Endothelial cell of umbilical vein (primary cell): ENCODE measurements at regions not wholly inside any gene's neighbourhood (a gene's known extent, or its start where the extent isn't known, plus 50 kb on each side); places are given as distances from the start of the nearest gene placed in this dataset.
A peak's percentile ranks its signal among the peaks of the same experiment; 100 is the strongest.
"Not testable (repeated sequence)": the region's sequence is repeated elsewhere in the genome, so short reads cannot be mapped to it uniquely, and the experiment has no call there.

Source experiments
- BruUV-seq: library from RNA; stranded (reverse); fragments of 400-500 nt; replicated peaks from 2 replicates; lab custom pipeline; 2021; lab: Mats Ljungman, UMichigan
- CTCF ChIA-PET: fragments of 300-600, 350-600 bp; sonication (Branson Sonifier 250); formaldehyde crosslinking; loops from one replicate; lab custom pipeline; 2021; ENCODE audit warnings: antibody characterized with exemption, inconsistent platforms; lab: Charles Lee
- POLR2A ChIA-PET: fragments of 300-600, 350-600 bp; sonication (Branson Sonifier 250); formaldehyde crosslinking; loops from one replicate; lab custom pipeline; 2021; ENCODE audit warnings: antibody characterized with exemption, inconsistent platforms; lab: Charles Lee
- DNase-seq: peaks from one replicate; pipeline ENCODE4 v3.0.0-alpha.2; 2011; ENCODE audit warnings: low read depth, low spot score
- FAIRE-seq: peaks from 2 replicates; lab custom pipeline; 2011; peaks lifted over from hg19 to GRCh38; lab: Jason Lieb, UNC
- H2AFZ ChIP-seq: 2 replicates; pipeline ENCODE4 v1.6.0; 2012; ENCODE audit warnings: low read depth, low read length, control low read depth, inconsistent platforms
- H3K27ac ChIP-seq: 2 replicates; pipeline ENCODE4 v1.5.1; 2011; ENCODE audit warnings: low read depth, mild to moderate bottlenecking, control low read depth, low read length, moderate library complexity; ENCODE audit not compliant: insufficient read depth
- H3K27me3 ChIP-seq, 2 experiments: 2 replicates each; pipeline versions ENCODE4 v1.6.0 to v1.6.1; 2011; ENCODE audit warnings: low read length in 2 of 2, mixed read lengths in 1 of 2; ENCODE audit not compliant: control insufficient read depth in 2 of 2, insufficient read depth in 2 of 2
- H3K36me3 ChIP-seq, 2 experiments: 2 replicates in 1 of 2; 3 replicates in 1 of 2; pipeline ENCODE4 v1.5.1; 2011; ENCODE audit warnings: low read length in 2 of 2, mild to moderate bottlenecking in 1 of 2, moderate library complexity in 1 of 2; ENCODE audit not compliant: control insufficient read depth in 2 of 2, insufficient read depth in 2 of 2; ENCODE audit errors: extremely low read depth in 1 of 2
- H3K4me1 ChIP-seq: 3 replicates; pipeline ENCODE4 v1.5.1; 2011; ENCODE audit warnings: mild to moderate bottlenecking, low read length; ENCODE audit not compliant: control insufficient read depth, insufficient read depth; ENCODE audit errors: extremely low read depth
- H3K4me2 ChIP-seq: 2 replicates; pipeline ENCODE4 v1.6.1; 2011; ENCODE audit warnings: low read length, control low read depth, mixed read lengths; ENCODE audit not compliant: insufficient read depth
- H3K4me3 ChIP-seq, 3 experiments: fragments of 200-600 bp in 1 of 3; sonication (generic), shearing (Covaris generic) in 1 of 3; replicated peaks in 1 of 3; 2 replicates each; pipeline ENCODE4 v1.5.1; 2011 to 2016; ENCODE audit warnings: control low read depth in 3 of 3, low read length in 3 of 3, mild to moderate bottlenecking in 2 of 3, inconsistent platforms in 1 of 3, low read depth in 1 of 3, moderate library complexity in 1 of 3; ENCODE audit not compliant: insufficient read depth in 1 of 3
- H3K79me2 ChIP-seq: 2 replicates; pipeline ENCODE4 v1.6.0; 2012; ENCODE audit warnings: low read length, inconsistent platforms; ENCODE audit not compliant: control insufficient read depth, insufficient read depth
- H3K9ac ChIP-seq: replicated peaks from 2 replicates; pipeline ENCODE3; 2011; ENCODE audit warnings: low read length, control low read depth; ENCODE audit not compliant: insufficient read depth; ENCODE audit errors: extremely low read depth
- H3K9me1 ChIP-seq: replicated peaks from 3 replicates; pipeline ENCODE4 v1.6.0; 2011; ENCODE audit warnings: mild to moderate bottlenecking, low read length; ENCODE audit not compliant: control insufficient read depth, insufficient read depth; ENCODE audit errors: extremely low read depth
- H3K9me3 ChIP-seq: replicated peaks from 2 replicates; pipeline ENCODE4 v1.5.1; 2012; ENCODE audit warnings: low read length, inconsistent platforms; ENCODE audit not compliant: control insufficient read depth, insufficient read depth
- H4K20me1 ChIP-seq: replicated peaks from 2 replicates; pipeline ENCODE3; 2011; ENCODE audit warnings: mild to moderate bottlenecking, low read length; ENCODE audit not compliant: control insufficient read depth, insufficient read depth; ENCODE audit errors: extremely low read depth
- dilution Hi-C: fragments of 300-500 bp; cut with MboI; formaldehyde crosslinking; loops from one replicate; pipeline ENCODE4 v1.15.0; 2019; ENCODE audit warnings: low sequenced_read_pairs; ENCODE audit not compliant: extremely low pct_ligation_motif_present
- intact Hi-C: fragments of 100-400 bp; cut with micrococcal nuclease; formaldehyde crosslinking; loops from one replicate; pipeline ENCODE4 v1.10.0; 2022

DNA sequence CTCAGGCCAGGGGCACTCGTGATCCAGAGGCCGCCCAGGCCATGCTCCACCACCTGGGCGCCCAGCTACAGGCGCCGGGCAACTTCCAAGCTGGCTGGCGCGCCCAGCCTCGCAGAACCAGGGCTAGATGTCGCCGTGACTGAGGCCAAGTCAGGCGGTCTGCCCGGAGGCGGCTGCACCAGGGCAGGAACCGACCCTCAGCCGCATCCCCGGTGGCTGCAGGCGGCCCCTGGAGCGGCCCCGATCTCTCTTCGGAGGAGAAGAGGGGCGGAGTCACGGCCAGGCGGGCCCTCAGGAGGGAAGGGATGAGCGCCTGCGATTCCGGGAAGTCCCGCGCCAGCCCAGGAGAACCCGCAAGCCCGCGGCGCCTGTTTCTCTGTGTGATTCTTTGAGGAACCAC, 63.2 kb upstream of the GPR39 start:
- POLR2A ChIA-PET, H2AFZ ChIP-seq, H3K27ac ChIP-seq, dilution Hi-C loops, H4K20me1 ChIP-seq, BruUV-seq, H3K4me1 ChIP-seq, FAIRE-seq, H3K79me2 ChIP-seq, DNase-seq, H3K27me3 ChIP-seq, H3K4me2 ChIP-seq, intact Hi-C loops, H3K9me3 ChIP-seq, H3K9me1 ChIP-seq, H3K9ac ChIP-seq, H3K36me3 ChIP-seq, CTCF ChIA-PET: not testable (repeated sequence)
- peak overlapping the region in 1 of 3 experiments; percentile 5 for H3K4me3 ChIP-seq

DNA sequence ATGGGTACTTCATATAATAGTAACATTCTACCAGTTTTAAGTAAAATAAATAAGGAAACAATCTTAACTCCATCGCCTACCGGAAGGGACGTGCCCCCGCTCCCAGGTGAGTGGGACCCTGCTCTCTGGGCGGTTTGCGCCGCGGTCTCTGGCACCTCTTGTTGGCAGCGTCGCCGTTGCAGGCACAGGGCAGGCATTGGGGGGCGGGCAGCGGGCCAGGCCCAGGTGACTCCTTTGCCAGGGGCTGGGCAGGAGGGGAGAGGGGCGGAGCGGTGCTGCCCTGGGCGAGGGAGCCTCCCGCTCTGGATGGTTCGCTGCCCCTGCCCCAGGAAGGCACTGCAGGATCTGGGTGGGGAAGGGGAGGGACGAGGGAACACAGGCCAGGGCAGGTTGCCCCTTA, 55.6 kb upstream of the GPR39 start:
- H3K4me2 ChIP-seq, H3K4me1 ChIP-seq, H3K9me3 ChIP-seq, H4K20me1 ChIP-seq, BruUV-seq, POLR2A ChIA-PET, CTCF ChIA-PET, H3K27ac ChIP-seq, H3K27me3 ChIP-seq, dilution Hi-C loops, H3K79me2 ChIP-seq, H3K9me1 ChIP-seq, H2AFZ ChIP-seq, H3K36me3 ChIP-seq, H3K4me3 ChIP-seq, intact Hi-C loops, DNase-seq, FAIRE-seq, H3K9ac ChIP-seq: not testable (repeated sequence)

DNA sequence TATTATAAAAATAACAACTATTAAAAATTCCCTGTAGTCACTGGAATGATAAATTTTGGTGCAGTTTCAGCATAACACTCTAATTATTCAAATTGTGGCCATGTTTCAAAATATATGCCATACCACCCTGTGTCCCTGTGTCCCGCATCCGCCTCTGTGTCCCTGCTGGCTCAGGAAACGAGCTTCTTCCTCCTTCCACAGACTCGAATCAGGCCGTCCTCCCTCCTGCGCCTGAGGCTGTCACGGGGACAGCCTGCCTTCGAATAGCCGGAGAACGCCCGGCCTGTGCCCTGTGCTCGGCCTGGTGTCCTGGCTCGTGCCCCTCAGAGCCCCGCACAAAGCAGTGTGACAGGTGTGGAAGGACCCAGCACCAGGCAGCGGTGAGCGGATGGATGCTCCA, 55.1 kb upstream of the GPR39 start:
- H3K9ac ChIP-seq, H4K20me1 ChIP-seq, DNase-seq, H2AFZ ChIP-seq, H3K27ac ChIP-seq, H3K9me3 ChIP-seq, H3K4me2 ChIP-seq, H3K27me3 ChIP-seq, intact Hi-C loops, BruUV-seq, H3K4me1 ChIP-seq, H3K79me2 ChIP-seq, H3K36me3 ChIP-seq, POLR2A ChIA-PET, dilution Hi-C loops, CTCF ChIA-PET, H3K9me1 ChIP-seq, H3K4me3 ChIP-seq, FAIRE-seq: not testable (repeated sequence)

DNA sequence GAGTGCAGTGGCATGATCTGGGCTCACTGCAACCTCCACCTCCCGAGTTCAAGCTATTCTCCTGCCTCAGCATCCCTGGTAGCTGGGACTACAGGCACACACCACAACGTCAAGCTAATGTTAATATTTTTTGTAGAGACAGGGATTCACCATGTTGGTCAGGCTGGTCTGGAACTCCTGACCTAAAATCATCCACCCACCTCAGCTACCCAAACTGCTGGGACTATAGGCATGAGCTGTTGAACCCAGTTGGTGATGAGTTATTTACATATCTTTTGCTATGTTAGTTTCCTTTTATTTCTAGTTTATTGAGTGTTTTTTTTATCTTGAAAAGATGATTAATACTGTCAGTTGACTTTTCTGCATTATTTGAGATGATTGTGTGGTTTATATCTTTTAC, 53.3 kb upstream of the GPR39 start:
- H3K4me3 ChIP-seq, dilution Hi-C loops, CTCF ChIA-PET, H3K79me2 ChIP-seq, H4K20me1 ChIP-seq, H3K9me3 ChIP-seq, H3K27me3 ChIP-seq, H3K4me1 ChIP-seq, H3K9ac ChIP-seq, BruUV-seq, DNase-seq, H3K36me3 ChIP-seq, H3K27ac ChIP-seq, H3K9me1 ChIP-seq, H2AFZ ChIP-seq, intact Hi-C loops, FAIRE-seq, POLR2A ChIA-PET, H3K4me2 ChIP-seq: not testable (repeated sequence)
